Left lung (tissue), 4 donors: ENCODE measurements at regions not wholly inside any gene's neighbourhood (a gene's known extent, or its start where the extent isn't known, plus 50 kb on each side); places are given as distances from the start of the nearest gene placed in this dataset.
"Not testable (repeated sequence)": the region's sequence is repeated elsewhere in the genome, so short reads cannot be mapped to it uniquely, and the experiment has no call there.

Experiments used
- ATAC-seq: fragments of 200-7000 bp; cut with Tn5 transposase; one replicate; pipeline ENCODE4 v1.9.1; 2020; ENCODE audit warnings: moderate library complexity
- DNase-seq, 4 donors: peaks; one replicate each; pipeline ENCODE4 v3.0.0-alpha.2; 2013 to 2020
- H3K27ac ChIP-seq, 2 donors: fragments of 200-600 bp; sonication (generic) in 1 of 2; one replicate each; pipeline versions ENCODE4 v1.5.0 to v1.8.0; 2020 to 2021
- H3K27me3 ChIP-seq, 2 donors: fragments of 200-600 bp; sonication (generic) in 1 of 2; one replicate each; pipeline versions ENCODE4 v1.5.0 to v1.8.0; 2020 to 2021
- H3K36me3 ChIP-seq, 2 donors: fragments of 200-600 bp; sonication (generic) in 1 of 2; one replicate each; pipeline versions ENCODE4 v1.5.0 to v1.8.0; 2020 to 2021
- H3K4me1 ChIP-seq, 2 donors: fragments of 200-600 bp; one replicate each; pipeline ENCODE4 v1.8.0; 2021
- H3K4me3 ChIP-seq, 2 donors: fragments of 200-600 bp; sonication (generic) in 1 of 2; one replicate each; pipeline versions ENCODE4 v1.5.0 to v1.8.0; 2020 to 2021; ENCODE audit warnings: mild to moderate bottlenecking in 1 of 2
- H3K9me3 ChIP-seq, 2 donors: fragments of 200-600 bp; sonication (generic) in 1 of 2; one replicate each; pipeline versions ENCODE4 v1.5.0 to v1.8.0; 2020 to 2021
- CTCF ChIP-seq, 2 donors: fragments of 200-600 bp; sonication (generic) in 1 of 2; IDR thresholded peaks; one replicate each; pipeline versions ENCODE4 v1.5.0 to v1.8.0; 2021; ENCODE audit warnings: antibody characterized with exemption in 2 of 2
- intact Hi-C, 2 donors: fragments of 100-400 bp; cut with DNase I; formaldehyde crosslinking; loops; one replicate each; pipeline versions ENCODE4 v1.11.2 to v1.14.2; 2022
- donor health status: DM: no; HTN: yes; CAD: no.
- donor health status: DM: no; HTN: no; CAD: no.

- Histone ChIP-seq H3K9me3 (peaks cover 0 to 26% of the 10 kb centered on the region in 2 donors), H3K36me3 (no peaks in the 10 kb centered on the region), H3K4me1 (no peaks in the 10 kb centered on the region), H3K27ac (no peak overlapping the region), H3K27me3 (no peaks in the 10 kb centered on the region), H3K4me3 (no peak overlapping the region)
- intact Hi-C loops: no loop called here
- DNase-seq (no peak), ATAC-seq (no peak)
- TF ChIP-seq CTCF (IDR thresholded peaks at IDR 0.05): no peak
Measured at GRCh38 chr15:69924531-69924930, 173.2 kb downstream of the TLE3 start.

DNA sequence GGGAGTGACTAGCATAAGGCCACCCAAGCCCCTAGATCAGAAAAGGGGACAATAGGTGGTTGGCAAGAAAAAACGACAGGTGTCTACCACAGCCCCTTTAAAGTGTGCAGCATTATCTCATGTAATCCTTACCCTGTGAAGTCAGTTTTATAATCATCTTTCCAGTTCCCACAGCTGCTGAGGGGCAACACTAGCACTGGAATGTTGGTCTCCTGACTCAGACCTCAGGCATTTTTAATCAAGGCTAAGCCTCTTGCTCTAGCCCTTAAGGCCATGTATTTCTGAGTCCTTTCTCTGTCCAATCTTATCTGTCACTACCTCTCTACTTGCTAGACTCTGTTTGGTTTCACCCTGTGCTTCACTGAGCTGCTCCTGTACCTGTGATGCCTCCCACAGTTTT, 171.7 kb downstream of the TLE3 start:
- no peak for TF ChIP-seq CTCF (IDR thresholded peaks at IDR 0.05)
- DNase-seq: no peak

DNA sequence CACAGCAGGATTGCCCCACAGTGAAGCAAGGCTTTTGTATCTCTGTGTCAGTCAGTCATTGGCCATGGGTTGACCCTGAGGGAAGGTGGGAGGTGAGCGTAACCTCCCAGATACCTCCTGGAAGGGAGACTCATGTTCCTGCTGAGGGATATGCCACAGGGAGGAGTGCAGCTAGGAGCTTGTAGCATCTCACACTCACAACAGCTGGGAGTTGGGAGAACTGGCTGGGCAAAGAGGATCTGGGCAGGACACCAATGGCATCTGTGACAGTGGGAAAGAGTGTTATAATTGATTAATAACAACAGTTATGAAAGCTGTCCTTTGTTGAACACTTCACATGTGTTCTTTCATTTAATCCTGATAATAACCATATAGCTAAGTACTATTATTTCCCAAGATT, 171.0 kb downstream of the TLE3 start:
- DNase-seq (no peak), ATAC-seq (no peak)
- Histone ChIP-seq H3K27ac (no peak overlapping the region), H3K36me3 (no peaks in the 10 kb centered on the region), H3K27me3 (no peaks in the 10 kb centered on the region), H3K4me1 (no peaks in the 10 kb centered on the region), H3K4me3 (no peak overlapping the region), H3K9me3 (peaks cover 0 to 26% of the 10 kb centered on the region in 2 donors)
- no peak for TF ChIP-seq CTCF (IDR thresholded peaks at IDR 0.05)
- intact Hi-C loops: no loop called here

More for the DNA sequence above, 171.7 kb downstream of the TLE3 start:
- no peaks in the 10 kb centered on the region for H3K27me3 ChIP-seq
- intact Hi-C loops: no loop called here
- no peak for ATAC-seq
- H3K27ac ChIP-seq: no peak overlapping the region
- peaks cover 0 to 26% of the 10 kb centered on the region in 2 donors for H3K9me3 ChIP-seq
- no peak overlapping the region for H3K4me3 ChIP-seq
- H3K4me1 ChIP-seq: no peaks in the 10 kb centered on the region
- no peaks in the 10 kb centered on the region for H3K36me3 ChIP-seq

GRCh38 chr15:69928890-69929289, 168.8 kb downstream of the TLE3 start:
- ATAC-seq, H3K4me3 ChIP-seq, H3K4me1 ChIP-seq, H3K36me3 ChIP-seq, H3K27me3 ChIP-seq, H3K27ac ChIP-seq, DNase-seq, intact Hi-C loops: not testable (repeated sequence)
- H3K9me3 ChIP-seq: peaks cover 0 to 23% of the 10 kb centered on the region in 2 donors

- no peak for DNase-seq
Measured at GRCh38 chr15:69929905-69930630, 167.6 kb downstream of the TLE3 start.

More at GRCh38 chr15:69929905-69930630, 167.6 kb downstream of the TLE3 start:
- Histone ChIP-seq H3K4me3 (no peak overlapping the region), H3K36me3 (no peaks in the 10 kb centered on the region), H3K27me3 (no peaks in the 10 kb centered on the region), H3K9me3 (peaks cover 0 to 12% of the 10 kb centered on the region in 2 donors), H3K4me1 (no peaks in the 10 kb centered on the region), H3K27ac (no peak overlapping the region)
- ATAC-seq: no peak
- intact Hi-C loops: no loop called here
- TF ChIP-seq CTCF (IDR thresholded peaks at IDR 0.05): no peak
